ENCODE measurements at regions not wholly inside any gene's neighbourhood (a gene's known extent, or its start where the extent isn't known, plus 50 kb on each side); places are given as distances from the start of the nearest gene placed in this dataset.

DNA sequence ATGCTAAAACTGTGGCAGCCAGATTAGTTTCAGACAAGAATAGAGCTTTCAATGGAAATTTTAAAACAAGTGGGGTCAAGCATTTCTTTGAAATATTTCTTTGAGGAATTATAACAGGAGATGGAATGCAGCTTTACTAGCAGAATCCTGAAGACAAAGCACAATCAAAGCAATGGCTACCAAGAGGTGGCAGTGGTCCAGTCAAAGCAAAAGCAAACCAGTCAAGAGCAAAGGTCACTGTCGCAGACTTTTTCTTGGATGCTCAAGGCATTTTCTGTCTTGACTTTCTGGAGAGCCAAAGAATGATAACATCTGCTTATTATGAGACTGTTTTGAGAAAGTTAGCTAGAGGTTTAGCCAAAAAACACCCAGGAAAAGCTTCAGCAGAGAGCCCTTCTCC, 351.2 kb upstream of the DLGAP1 start:
- H3K27me3 ChIP-seq (ENCODE audit: low read depth), result no peaks in the 10 kb centered on the region
- H3K27ac ChIP-seq, result no peak overlapping the region
- H3K4me3 ChIP-seq, result no peak overlapping the region
- no peaks in the 10 kb centered on the region for H3K36me3 ChIP-seq
- intact Hi-C loops (cut with DNase I), result no loop called here
- H3K9me3 ChIP-seq, result no peaks in the 10 kb centered on the region
- ATAC-seq (no peak), DNase-seq (no peak)
- H3K4me1 ChIP-seq, result no peaks in the 10 kb centered on the region
- TF ChIP-seq, protein P1, sequence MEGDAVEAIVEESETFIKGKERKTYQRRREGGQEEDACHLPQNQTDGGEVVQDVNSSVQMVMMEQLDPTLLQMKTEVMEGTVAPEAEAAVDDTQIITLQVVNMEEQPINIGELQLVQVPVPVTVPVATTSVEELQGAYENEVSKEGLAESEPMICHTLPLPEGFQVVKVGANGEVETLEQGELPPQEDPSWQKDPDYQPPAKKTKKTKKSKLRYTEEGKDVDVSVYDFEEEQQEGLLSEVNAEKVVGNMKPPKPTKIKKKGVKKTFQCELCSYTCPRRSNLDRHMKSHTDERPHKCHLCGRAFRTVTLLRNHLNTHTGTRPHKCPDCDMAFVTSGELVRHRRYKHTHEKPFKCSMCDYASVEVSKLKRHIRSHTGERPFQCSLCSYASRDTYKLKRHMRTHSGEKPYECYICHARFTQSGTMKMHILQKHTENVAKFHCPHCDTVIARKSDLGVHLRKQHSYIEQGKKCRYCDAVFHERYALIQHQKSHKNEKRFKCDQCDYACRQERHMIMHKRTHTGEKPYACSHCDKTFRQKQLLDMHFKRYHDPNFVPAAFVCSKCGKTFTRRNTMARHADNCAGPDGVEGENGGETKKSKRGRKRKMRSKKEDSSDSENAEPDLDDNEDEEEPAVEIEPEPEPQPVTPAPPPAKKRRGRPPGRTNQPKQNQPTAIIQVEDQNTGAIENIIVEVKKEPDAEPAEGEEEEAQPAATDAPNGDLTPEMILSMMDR (IDR thresholded peaks at IDR 0.05), result no peak

DNA sequence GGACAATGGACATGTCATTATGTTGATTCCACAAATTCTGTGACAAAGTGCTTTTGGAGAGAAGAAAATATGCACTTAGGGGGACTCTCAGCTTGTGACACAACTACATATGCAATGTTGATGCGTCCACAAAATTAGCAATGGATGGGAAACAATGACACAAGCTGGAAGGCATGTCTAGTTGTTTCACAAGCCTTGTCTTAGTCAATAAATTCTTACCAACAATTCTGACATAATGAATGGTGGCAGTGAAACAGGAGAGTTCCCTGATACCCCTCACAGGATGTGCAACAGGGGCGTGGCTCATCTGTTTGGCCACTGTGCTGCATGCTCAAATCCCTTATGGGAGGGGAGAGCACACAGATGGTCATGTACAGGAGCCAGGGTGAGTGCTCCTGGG, 347.2 kb upstream of the DLGAP1 start:
- DNase-seq, result no peak
- no peaks in the 10 kb centered on the region for H3K4me1 ChIP-seq
- H3K27me3 ChIP-seq (ENCODE audit: low read depth), result no peaks in the 10 kb centered on the region
- TF ChIP-seq, protein P1 (IDR thresholded peaks at IDR 0.05), result no peak
- ATAC-seq, result no peak
- no peak overlapping the region for H3K27ac ChIP-seq
- H3K36me3 ChIP-seq, result no peaks in the 10 kb centered on the region
- intact Hi-C loops (cut with DNase I), result no loop called here
- H3K9me3 ChIP-seq, result no peaks in the 10 kb centered on the region
- no peak overlapping the region for H3K4me3 ChIP-seq

DNA sequence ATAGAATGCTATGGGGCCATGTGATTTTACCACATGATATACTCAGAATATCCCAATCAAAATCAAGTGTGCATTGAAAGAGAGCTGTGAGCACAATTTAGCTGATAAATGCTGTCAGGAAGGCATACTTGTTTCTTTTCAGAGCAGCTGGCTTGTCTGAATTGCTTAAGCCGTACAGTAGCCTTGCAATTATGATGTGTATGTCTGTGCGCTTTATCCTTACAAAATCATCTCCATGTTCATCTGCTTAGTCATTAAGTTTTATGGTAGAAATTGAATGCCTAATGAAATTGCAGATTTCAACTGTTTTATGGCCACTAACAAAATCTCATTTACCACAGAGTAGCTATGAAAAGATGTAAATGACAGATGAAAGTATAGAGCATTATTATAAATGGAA, 346.0 kb upstream of the DLGAP1 start:
- DNase-seq (no peak), ATAC-seq (no peak)
- H3K27me3 ChIP-seq (ENCODE audit: low read depth), result no peaks in the 10 kb centered on the region
- no peaks in the 10 kb centered on the region for H3K4me1 ChIP-seq
- TF ChIP-seq, protein P1 (IDR thresholded peaks at IDR 0.05), result no peak
- intact Hi-C loops (cut with DNase I), result no loop called here
- no peaks in the 10 kb centered on the region for H3K9me3 ChIP-seq
- H3K36me3 ChIP-seq, result no peaks in the 10 kb centered on the region
- H3K4me3 ChIP-seq, result no peak overlapping the region
- no peak overlapping the region for H3K27ac ChIP-seq

DNA sequence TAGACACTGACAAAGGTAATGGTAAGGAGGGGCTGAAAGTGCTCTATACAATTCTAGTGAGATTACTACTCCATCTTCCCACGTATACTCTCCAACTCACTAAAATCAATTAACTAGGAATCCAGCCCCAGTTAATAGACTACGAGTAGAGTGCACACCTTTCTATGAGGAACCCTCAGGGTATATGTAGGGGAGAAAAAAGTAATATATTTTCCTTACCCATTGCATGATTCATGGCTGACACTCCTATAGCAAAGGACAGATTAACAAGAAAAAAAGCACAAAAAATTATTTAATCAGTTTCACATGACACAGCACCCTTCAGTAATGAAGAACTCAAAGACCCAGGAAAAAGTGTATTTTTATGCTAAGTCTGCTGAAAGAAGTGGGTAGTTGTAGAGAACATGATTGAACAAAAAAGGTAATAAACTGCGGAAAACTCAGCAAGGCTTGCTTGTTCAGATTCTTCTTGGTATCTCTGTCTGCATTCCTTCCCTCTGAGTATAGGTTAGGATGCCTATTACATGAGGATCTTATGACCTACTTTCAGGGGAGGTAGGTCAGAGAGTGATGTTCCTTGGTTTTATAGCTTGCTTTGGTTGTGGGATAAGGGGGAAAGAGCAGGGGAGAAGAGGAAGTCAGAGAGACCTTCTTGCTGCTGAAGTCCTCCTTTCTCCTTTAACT, 342.0 kb upstream of the DLGAP1 start:
- TF ChIP-seq, protein P1 (IDR thresholded peaks at IDR 0.05), result no peak
- no peaks in the 10 kb centered on the region for H3K9me3 ChIP-seq
- DNase-seq (no peak), ATAC-seq (no peak)
- H3K4me3 ChIP-seq, result no peak overlapping the region
- H3K4me1 ChIP-seq, result no peaks in the 10 kb centered on the region
- no peaks in the 10 kb centered on the region for H3K36me3 ChIP-seq
- H3K27me3 ChIP-seq (ENCODE audit: low read depth), result no peaks in the 10 kb centered on the region
- intact Hi-C loops (cut with DNase I), result no loop called here
- H3K27ac ChIP-seq, result no peak overlapping the region

DNA sequence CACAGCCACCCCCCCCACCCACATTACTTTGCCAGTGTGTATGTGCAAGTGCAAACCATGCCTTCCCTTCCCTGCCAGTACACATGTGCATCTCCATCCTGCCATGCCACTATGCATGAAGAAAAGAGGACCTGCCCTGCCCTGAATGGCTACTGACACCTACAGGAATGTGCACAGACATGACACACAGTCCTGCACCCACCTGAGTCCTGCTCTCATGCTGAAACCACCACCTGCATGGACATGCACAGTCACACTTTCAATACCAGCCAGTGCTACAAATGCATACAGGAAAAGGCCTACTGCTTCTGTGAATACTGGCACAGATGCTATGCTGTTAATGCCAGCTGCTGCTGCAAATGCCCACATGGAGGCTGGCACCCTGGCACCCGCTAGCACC, 334.4 kb upstream of the DLGAP1 start:
- Histone ChIP-seq H3K27ac (no peak overlapping the region), H3K9me3 (no peaks in the 10 kb centered on the region), H3K36me3 (no peaks in the 10 kb centered on the region), H3K4me1 (no peaks in the 10 kb centered on the region), H3K4me3 (no peak overlapping the region), H3K27me3 (ENCODE audit: low read depth) (no peaks in the 10 kb centered on the region)
- peak in 1 of 2 donors; percentile 21 for ATAC-seq
- intact Hi-C loops (cut with DNase I), result no loop called here
- DNase-seq, result no peak
- TF ChIP-seq, protein P1 (IDR thresholded peaks at IDR 0.05), result no peak
